Transverse colon (tissue), 4 donors: ENCODE measurements at regions not wholly inside any gene's neighbourhood (a gene's known extent, or its start where the extent isn't known, plus 50 kb on each side); places are given as distances from the start of the nearest gene placed in this dataset.

Experiments
- DNase-seq: peaks from one replicate; pipeline ENCODE4 v3.0.0-alpha.2; 2019
- H3K27ac ChIP-seq, 4 donors: fragments of 200-600 bp; sonication (generic); 2 replicates each; pipeline ENCODE4 v1.5.1; 2016 to 2018; ENCODE audit warnings: inconsistent platforms in 4 of 4
- H3K27me3 ChIP-seq: fragments of 200-600 bp; sonication (generic); 2 replicates; pipeline ENCODE4 v1.5.1; 2017; ENCODE audit warnings: inconsistent platforms
- H3K36me3 ChIP-seq, 4 donors: fragments of 200-600 bp; sonication (generic); 2 replicates each; pipeline ENCODE4 v1.5.1; 2017 to 2019; ENCODE audit warnings: inconsistent platforms in 4 of 4
- H3K4me1 ChIP-seq, 4 donors: fragments of 200-600 bp; sonication (generic); 2 replicates each; pipeline ENCODE4 v1.5.1; 2017 to 2020; ENCODE audit warnings: inconsistent platforms in 4 of 4
- H3K4me3 ChIP-seq, 4 donors: fragments of 200-600 bp; sonication (generic); 1 replicate in 1 of 4; 2 replicates in 3 of 4; pipeline versions ENCODE4 v1.5.1 to v1.6.1; 2017 to 2019; ENCODE audit warnings: inconsistent platforms in 4 of 4
- H3K9me3 ChIP-seq, 2 donors: fragments of 200-600 bp; sonication (generic); 2 replicates each; pipeline ENCODE4 v1.5.1; 2017 to 2019; ENCODE audit warnings: inconsistent platforms in 2 of 2
- CTCF ChIP-seq, 5 experiments: fragments of 200-600 bp in 3 of 5; fragments of 450-650 bp in 2 of 5; sonication (generic) in 3 of 5; IDR thresholded peaks; 1 replicate in 2 of 5; 2 replicates in 3 of 5; pipeline ENCODE4 v1.5.1; 2016 to 2017; ENCODE audit warnings: antibody characterized with exemption in 5 of 5, inconsistent platforms in 3 of 5, mild to moderate bottlenecking in 2 of 5, moderate library complexity in 1 of 5
- EP300 ChIP-seq: sonication (generic); formaldehyde crosslinking; IDR thresholded peaks from one replicate; pipeline ENCODE4 v1.6.1; 2017; ENCODE audit warnings: antibody characterized with exemption, low read depth
- POLR2A ChIP-seq: fragments of 450-650 bp; IDR thresholded peaks from one replicate; pipeline ENCODE4 v1.6.1; 2016; ENCODE audit warnings: antibody characterized with exemption, mild to moderate bottlenecking, moderate library complexity
- POLR2AphosphoS5 ChIP-seq, 3 donors: sonication (generic); formaldehyde crosslinking; IDR thresholded peaks; one replicate each; pipeline ENCODE4 v1.6.1; 2016; ENCODE audit warnings: antibody characterized with exemption in 3 of 3
- WGBS, 2 donors: methylation state at CpG; one replicate each; pipeline ENCODE4 v1.1.5; 2018; ENCODE audit warnings: low coverage in 1 of 2; 5-methylcytosine and 5-hydroxymethylcytosine counted together
- in situ Hi-C, 4 donors: fragments of 200-750 bp; cut with MboI; loops; one replicate each; pipeline versions ENCODE4 v1.15.0 to v1.15.1; 2017; ENCODE audit warnings: low sequenced_read_pairs in 3 of 4, low pct_ligation_motif_present in 1 of 4, low pct_unique_long_range_greater_than_20kb in 1 of 4
- intact Hi-C: fragments of 100-400 bp; cut with DNase I; formaldehyde crosslinking; loops from one replicate; pipeline ENCODE4 v1.15.1; 2023; ENCODE audit warnings: low total_unique reads

GRCh38 chr12:71306808-71307207 is 132.8 kb upstream of the LGR5 start:
- Histone ChIP-seq H3K36me3 (no peaks in the 10 kb centered on the region), H3K27ac (no peak overlapping the region), H3K4me1 (no peaks in the 10 kb centered on the region), H3K9me3 (no peaks in the 10 kb centered on the region), H3K4me3 (no peak overlapping the region), H3K27me3 (no peaks in the 10 kb centered on the region)
- no peak for DNase-seq
- in situ Hi-C loops, result no loop called here
- intact Hi-C loops, result loop anchor here (10.0 kb wide), 1 partner anchor 1348 kb away; no protein-coding TSS in a partner anchor
- 83 to 86% methylated on average over 1 of the region's 1 CpG for WGBS, 2 donors
- TF ChIP-seq POLR2AphosphoS5 (IDR thresholded peaks at IDR 0.05), result no peak
- TF ChIP-seq POLR2A, result no peak
- TF ChIP-seq CTCF (IDR thresholded peaks at IDR 0.05), result no peak
- no peak for TF ChIP-seq EP300

GRCh38 chr12:71304306-71304705 is 135.3 kb upstream of the LGR5 start:
- DNase-seq, result no peak
- intact Hi-C loops (loop anchor here (10.0 kb wide), 1 partner anchor 1350 kb away; no protein-coding TSS in a partner anchor), in situ Hi-C loops (no loop called here)
- no peaks in the 10 kb centered on the region for H3K4me1 ChIP-seq
- 89 to 92% methylated on average over 3 of the region's 3 CpGs for WGBS, 2 donors
- H3K9me3 ChIP-seq, result no peaks in the 10 kb centered on the region
- no peak overlapping the region for H3K4me3 ChIP-seq
- no peak overlapping the region for H3K27ac ChIP-seq
- no peaks in the 10 kb centered on the region for H3K36me3 ChIP-seq
- TF ChIP-seq POLR2A, result no peak
- no peak for TF ChIP-seq POLR2AphosphoS5 (IDR thresholded peaks at IDR 0.05)
- no peak for TF ChIP-seq EP300
- TF ChIP-seq CTCF (IDR thresholded peaks at IDR 0.05), result no peak
- H3K27me3 ChIP-seq, result no peaks in the 10 kb centered on the region

DNA sequence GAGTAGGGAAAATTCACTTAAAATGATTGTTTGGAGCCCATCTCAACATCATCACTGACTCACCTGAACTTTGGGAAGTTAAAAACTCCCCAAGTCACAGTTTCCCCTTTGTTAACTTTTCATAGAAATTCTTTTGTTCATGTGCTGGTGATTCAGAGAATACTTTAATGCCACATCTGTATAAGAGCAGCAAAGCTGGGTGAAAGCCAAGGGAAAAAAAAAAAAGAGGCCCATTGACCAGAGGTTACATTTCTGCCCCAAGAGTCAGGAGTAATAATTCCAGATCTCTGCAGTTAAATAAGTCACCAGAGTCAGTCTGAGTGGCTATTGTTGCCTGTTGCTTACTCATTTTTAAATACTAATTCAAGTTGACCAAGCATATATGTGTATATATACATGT is 136.4 kb upstream of the LGR5 start:
- DNase-seq, result no peak
- H3K4me3 ChIP-seq, result no peak overlapping the region
- H3K27ac ChIP-seq, result no peak overlapping the region
- no peaks in the 10 kb centered on the region for H3K9me3 ChIP-seq
- intact Hi-C loops (loop anchor here (10.0 kb wide), 1 partner anchor 1352 kb away; no protein-coding TSS in a partner anchor), in situ Hi-C loops (no loop called here)
- H3K4me1 ChIP-seq, result no peaks in the 10 kb centered on the region
- H3K36me3 ChIP-seq, result no peaks in the 10 kb centered on the region
- no peaks in the 10 kb centered on the region for H3K27me3 ChIP-seq
- TF ChIP-seq CTCF (IDR thresholded peaks at IDR 0.05) (no peak), EP300 (no peak), POLR2AphosphoS5 (IDR thresholded peaks at IDR 0.05) (no peak), POLR2A (no peak)

DNA sequence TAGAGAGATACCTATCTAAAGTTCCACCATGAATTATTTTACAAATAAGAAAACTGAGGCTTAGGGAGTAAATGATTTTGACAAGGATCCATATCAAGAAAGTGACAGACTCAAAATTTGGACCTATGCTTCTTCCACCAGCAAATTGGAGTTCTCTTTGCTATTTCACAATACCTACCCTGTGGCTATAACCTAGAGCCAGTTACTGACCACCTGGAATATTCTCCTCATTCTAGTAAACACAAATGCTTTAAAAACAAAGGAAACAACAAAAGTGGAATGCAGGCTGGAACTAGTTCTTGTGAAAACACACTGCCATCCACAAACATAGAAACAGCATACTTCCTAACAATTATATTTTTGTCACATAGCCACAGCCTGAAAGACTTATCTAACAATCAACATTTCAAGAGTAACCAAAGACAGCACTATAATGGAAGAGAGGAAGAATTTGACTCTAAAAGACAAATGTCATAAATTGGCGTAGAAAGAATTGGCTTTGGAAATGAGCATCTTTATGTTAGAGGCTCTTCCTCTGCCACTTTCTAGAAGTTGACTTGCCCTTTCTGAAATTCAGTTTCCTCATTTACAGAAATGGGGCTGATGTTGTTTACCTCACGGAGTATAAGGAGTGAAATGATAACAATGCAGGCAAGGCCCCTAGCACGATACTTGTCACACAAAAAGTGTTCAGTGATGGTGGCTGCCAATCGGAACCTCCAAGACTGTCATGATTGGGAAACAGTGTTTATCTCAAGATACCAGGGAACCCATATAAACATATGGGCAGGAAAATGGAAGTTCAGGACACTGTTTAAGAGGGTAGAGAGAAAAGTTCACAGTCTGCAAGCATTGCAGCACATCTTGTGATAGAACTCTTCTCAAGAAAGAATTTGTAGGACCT is 138.6 kb upstream of the LGR5 start:
- no peak overlapping the region for H3K4me3 ChIP-seq
- no peaks in the 10 kb centered on the region for H3K36me3 ChIP-seq
- intact Hi-C loops (loop anchor here (10.0 kb wide), 1 partner anchor 1354 kb away; no protein-coding TSS in a partner anchor), in situ Hi-C loops (no loop called here)
- WGBS, 2 donors, result 84 to 88% methylated on average over 4 of the region's 4 CpGs
- no peaks in the 10 kb centered on the region for H3K4me1 ChIP-seq
- H3K9me3 ChIP-seq, result no peaks in the 10 kb centered on the region
- H3K27ac ChIP-seq, result no peak overlapping the region
- DNase-seq, result no peak
- H3K27me3 ChIP-seq, result no peaks in the 10 kb centered on the region
- TF ChIP-seq CTCF (IDR thresholded peaks at IDR 0.05), result no peak
- no peak for TF ChIP-seq POLR2AphosphoS5 (IDR thresholded peaks at IDR 0.05)
- no peak for TF ChIP-seq POLR2A
- TF ChIP-seq EP300, result no peak
